CD4-positive, alpha-beta T cell (primary cell): ENCODE measurements at regions not wholly inside any gene's neighbourhood (a gene's known extent, or its start where the extent isn't known, plus 50 kb on each side); places are given as distances from the start of the nearest gene placed in this dataset.

ENCODE experiments used
- ATAC-seq: fragments of 200-7000 bp; cut with Tn5 transposase; one replicate; pipeline ENCODE4 v1.10.0; 2022; ENCODE audit warnings: mild to moderate bottlenecking; ENCODE audit not compliant: poor library complexity
- CTCF ChIA-PET: fragments of 350-600 bp; sonication (Branson Sonifier 250); formaldehyde crosslinking; loops from one replicate; lab custom pipeline; 2021; ENCODE audit warnings: antibody characterized with exemption, inconsistent platforms; lab: Charles Lee
- POLR2A ChIA-PET: fragments of 350-600 bp; sonication (Branson Sonifier 250); formaldehyde crosslinking; loops from one replicate; lab custom pipeline; 2021; ENCODE audit warnings: antibody characterized with exemption, inconsistent platforms; lab: Charles Lee
- DNase-seq, 14 experiments: peaks; one replicate each; pipeline ENCODE4 v3.0.0-alpha.2; 2013 to 2020; ENCODE audit warnings: mixed read lengths in 2 of 14
- H3K27ac ChIP-seq, 2 donors: one replicate each; pipeline versions ENCODE4 v1.5.1 to v1.7.0; 2013; ENCODE audit warnings: low read length in 2 of 2, low read depth in 1 of 2, mild to moderate bottlenecking in 1 of 2
- H3K27me3 ChIP-seq, 2 experiments: 1 replicate in 1 of 2; 2 replicates in 1 of 2; pipeline versions ENCODE4 v1.6.1 to v1.7.0; 2013; ENCODE audit warnings: low read length in 2 of 2, control low read depth in 1 of 2, mild to moderate bottlenecking in 1 of 2, moderate library complexity in 1 of 2; ENCODE audit not compliant: insufficient read depth in 2 of 2, control insufficient read depth in 1 of 2
- H3K36me3 ChIP-seq: one replicate; pipeline ENCODE4 v1.6.1; 2013; ENCODE audit warnings: low read length, control low read depth; ENCODE audit not compliant: insufficient read depth
- H3K4me1 ChIP-seq: one replicate; pipeline ENCODE4 v1.6.1; 2013; ENCODE audit warnings: low read length, control low read depth; ENCODE audit not compliant: insufficient read depth
- H3K4me3 ChIP-seq: one replicate; pipeline ENCODE4 v1.5.1; 2013; ENCODE audit warnings: mild to moderate bottlenecking, low read length, moderate library complexity
- H3K9me3 ChIP-seq, 2 experiments: 1 replicate in 1 of 2; 2 replicates in 1 of 2; pipeline versions ENCODE4 v1.6.1 to v1.7.0; 2013; ENCODE audit warnings: low read length in 2 of 2, mild to moderate bottlenecking in 2 of 2, control low read depth in 1 of 2, moderate library complexity in 1 of 2; ENCODE audit not compliant: control insufficient read depth in 1 of 2, insufficient read depth in 1 of 2
- H3K27ac Mint-ChIP-seq: one replicate; pipeline ENCODE4 v1.8.0; 2020; ENCODE audit warnings: mixed read lengths
- H3K27me3 Mint-ChIP-seq: one replicate; pipeline ENCODE4 v1.8.0; 2021; ENCODE audit warnings: mixed read lengths
- H3K36me3 Mint-ChIP-seq: one replicate; pipeline ENCODE4 v1.8.0; 2021; ENCODE audit warnings: low read depth, mixed read lengths
- H3K4me1 Mint-ChIP-seq: one replicate; pipeline ENCODE4 v1.8.0; 2021; ENCODE audit warnings: low read depth, mixed read lengths
- H3K4me3 Mint-ChIP-seq: one replicate; pipeline ENCODE4 v1.8.0; 2020; ENCODE audit warnings: mild to moderate bottlenecking, mixed read lengths
- H3K9me3 Mint-ChIP-seq: one replicate; pipeline ENCODE4 v1.8.0; 2020; ENCODE audit warnings: mixed read lengths
- intact Hi-C, 2 experiments: fragments of 100-400 bp; cut with DNase I in 1 of 2; cut with micrococcal nuclease in 1 of 2; formaldehyde crosslinking; loops; one replicate each; pipeline versions ENCODE4 v1.15.1 to v1.9.0; 2023 to 2025; cut with DNase I, micrococcal nuclease
- TF ChIP-seq, protein P1 (sequence below): fragments of 200-600 bp; IDR thresholded peaks from one replicate; pipeline ENCODE4 v1.8.0; 2022; ENCODE audit warnings: antibody characterized with exemption, mild to moderate bottlenecking

DNA sequence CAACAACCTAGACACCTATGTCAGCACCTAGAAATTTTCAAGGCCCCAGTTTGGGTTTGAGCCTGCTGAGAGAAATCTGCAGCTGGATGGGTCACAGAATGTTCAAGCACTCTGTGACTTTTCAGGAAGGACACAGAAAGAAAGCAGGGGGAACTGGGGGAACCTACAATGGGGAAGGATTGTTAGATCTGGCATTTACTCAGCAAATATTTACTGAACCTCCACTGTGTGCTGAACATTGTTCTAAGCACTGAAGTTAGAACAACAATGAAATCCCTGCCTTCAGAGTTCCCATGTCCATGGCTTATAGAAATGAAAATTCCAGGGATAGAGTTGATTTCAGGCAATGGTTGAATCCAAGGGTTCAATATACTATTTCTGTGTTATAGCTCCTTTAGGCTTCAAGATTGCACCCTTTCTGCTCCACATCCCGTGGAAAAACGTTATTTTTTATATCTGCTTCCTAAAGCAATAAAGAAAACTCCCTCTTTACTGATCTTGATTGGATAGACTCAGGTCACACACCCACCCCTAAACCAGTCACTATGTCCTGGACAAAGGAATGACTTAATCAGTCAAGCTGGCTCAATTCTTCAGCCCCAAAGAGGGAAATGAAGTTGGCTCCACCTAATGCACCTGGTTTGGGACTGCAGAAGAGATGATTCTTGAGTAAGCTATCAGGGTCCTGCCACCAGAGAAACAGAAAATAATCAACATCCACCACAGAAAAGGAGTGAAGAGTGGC lies 95.1 kb downstream of the OR5AK2 start:
- H3K27ac ChIP-seq: no peak overlapping the region
- H3K27ac Mint-ChIP-seq: no peak overlapping the region
- no peaks in the 10 kb centered on the region for H3K36me3 Mint-ChIP-seq
- no peaks in the 10 kb centered on the region for H3K4me1 ChIP-seq
- H3K27me3 ChIP-seq: peaks cover 0 to 3% of the 10 kb centered on the region in 2 experiments
- H3K4me3 ChIP-seq: no peak overlapping the region
- ChIA-PET POLR2A (no interaction called here), CTCF (no interaction called here)
- no peaks in the 10 kb centered on the region for H3K9me3 Mint-ChIP-seq
- intact Hi-C loops: no loop called here
- H3K4me3 Mint-ChIP-seq: no peak overlapping the region
- no peaks in the 10 kb centered on the region for H3K36me3 ChIP-seq
- no peaks in the 10 kb centered on the region for H3K9me3 ChIP-seq
- ATAC-seq (no peak), DNase-seq (no peak)
- peaks cover 12% of the 10 kb centered on the region for H3K27me3 Mint-ChIP-seq
- TF ChIP-seq, protein P1, sequence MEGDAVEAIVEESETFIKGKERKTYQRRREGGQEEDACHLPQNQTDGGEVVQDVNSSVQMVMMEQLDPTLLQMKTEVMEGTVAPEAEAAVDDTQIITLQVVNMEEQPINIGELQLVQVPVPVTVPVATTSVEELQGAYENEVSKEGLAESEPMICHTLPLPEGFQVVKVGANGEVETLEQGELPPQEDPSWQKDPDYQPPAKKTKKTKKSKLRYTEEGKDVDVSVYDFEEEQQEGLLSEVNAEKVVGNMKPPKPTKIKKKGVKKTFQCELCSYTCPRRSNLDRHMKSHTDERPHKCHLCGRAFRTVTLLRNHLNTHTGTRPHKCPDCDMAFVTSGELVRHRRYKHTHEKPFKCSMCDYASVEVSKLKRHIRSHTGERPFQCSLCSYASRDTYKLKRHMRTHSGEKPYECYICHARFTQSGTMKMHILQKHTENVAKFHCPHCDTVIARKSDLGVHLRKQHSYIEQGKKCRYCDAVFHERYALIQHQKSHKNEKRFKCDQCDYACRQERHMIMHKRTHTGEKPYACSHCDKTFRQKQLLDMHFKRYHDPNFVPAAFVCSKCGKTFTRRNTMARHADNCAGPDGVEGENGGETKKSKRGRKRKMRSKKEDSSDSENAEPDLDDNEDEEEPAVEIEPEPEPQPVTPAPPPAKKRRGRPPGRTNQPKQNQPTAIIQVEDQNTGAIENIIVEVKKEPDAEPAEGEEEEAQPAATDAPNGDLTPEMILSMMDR: no peak
- H3K4me1 Mint-ChIP-seq: no peaks in the 10 kb centered on the region

DNA sequence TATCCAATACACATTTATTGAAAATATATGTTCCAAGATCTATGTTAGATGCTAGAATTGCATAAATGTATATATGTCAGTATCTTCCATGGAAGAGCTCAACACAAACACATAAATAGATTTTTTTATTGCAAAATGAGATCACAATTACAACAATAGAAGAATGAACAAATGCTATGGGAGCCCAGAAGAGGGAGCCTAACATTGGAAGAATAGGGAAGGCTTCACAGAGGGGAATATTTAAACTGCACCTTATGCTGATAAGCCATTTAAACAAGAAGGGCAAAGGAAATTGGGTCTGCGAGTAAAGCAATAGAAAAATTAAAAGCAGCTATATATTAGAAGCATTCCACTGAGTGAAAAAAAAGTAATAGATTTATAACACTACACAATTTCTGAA lies 96.1 kb upstream of the LRRC55 start:
- H3K27me3 Mint-ChIP-seq: peaks cover 12% of the 10 kb centered on the region
- H3K4me1 Mint-ChIP-seq: no peaks in the 10 kb centered on the region
- Histone ChIP-seq H3K4me3 (no peak overlapping the region), H3K27ac (no peak overlapping the region), H3K9me3 (no peaks in the 10 kb centered on the region), H3K4me1 (no peaks in the 10 kb centered on the region), H3K36me3 (no peaks in the 10 kb centered on the region), H3K27me3 (peaks cover 0 to 3% of the 10 kb centered on the region in 2 experiments)
- TF ChIP-seq, protein P1: no peak
- intact Hi-C loops: no loop called here
- ChIA-PET POLR2A (no interaction called here), CTCF (no interaction called here)
- H3K9me3 Mint-ChIP-seq: no peaks in the 10 kb centered on the region
- H3K27ac Mint-ChIP-seq: no peak overlapping the region
- no peaks in the 10 kb centered on the region for H3K36me3 Mint-ChIP-seq
- no peak for DNase-seq
- ATAC-seq: no peak
- H3K4me3 Mint-ChIP-seq: no peak overlapping the region

- Mint-ChIP-seq H3K36me3 (no peaks in the 10 kb centered on the region), H3K27ac (no peak overlapping the region), H3K4me1 (no peaks in the 10 kb centered on the region), H3K27me3 (peaks cover 19% of the 10 kb centered on the region), H3K4me3 (no peak overlapping the region), H3K9me3 (no peaks in the 10 kb centered on the region)
- H3K4me1 ChIP-seq: no peaks in the 10 kb centered on the region
- H3K9me3 ChIP-seq: peaks cover 0 to 4% of the 10 kb centered on the region in 2 experiments
- CTCF ChIA-PET: no interaction called here
- peaks cover 0 to 3% of the 10 kb centered on the region in 2 experiments for H3K27me3 ChIP-seq
- no peak for ATAC-seq
- no peak overlapping the region for H3K4me3 ChIP-seq
- TF ChIP-seq, protein P1: no peak
- H3K36me3 ChIP-seq: no peaks in the 10 kb centered on the region
- intact Hi-C loops: no loop called here
- no peak overlapping the region for H3K27ac ChIP-seq
- POLR2A ChIA-PET: no interaction called here
- DNase-seq: no peak
Observed at GRCh38 chr11:57087991-57088390, 93.8 kb upstream of the LRRC55 start.
